IPS-18c (cell line): ENCODE measurements at regions not wholly inside any gene's neighbourhood (a gene's known extent, or its start where the extent isn't known, plus 50 kb on each side); places are given as distances from the start of the nearest gene placed in this dataset.

ENCODE experiments used
- H3K4me3 ChIP-seq: 2 replicates; pipeline ENCODE4 v1.7.0; 2013; ENCODE audit warnings: low read depth, mild to moderate bottlenecking, low read length, moderate library complexity; ENCODE audit not compliant: insufficient read depth
- H3K9me3 ChIP-seq: one replicate; pipeline ENCODE4 v1.6.1; 2013; ENCODE audit warnings: mild to moderate bottlenecking, low read length, moderate library complexity; ENCODE audit not compliant: control insufficient read depth, insufficient read depth

GRCh38 chr22:22342697-22343580 is 98.4 kb downstream of the VPREB1 start:
- H3K9me3 ChIP-seq, result no peaks in the 10 kb centered on the region
- H3K4me3 ChIP-seq, result no peak overlapping the region

GRCh38 chr22:22343581-22344296 is 99.2 kb downstream of the VPREB1 start:
- no peak overlapping the region for H3K4me3 ChIP-seq
- H3K9me3 ChIP-seq, result no peaks in the 10 kb centered on the region

- no peaks in the 10 kb centered on the region for H3K9me3 ChIP-seq
- H3K4me3 ChIP-seq, result no peak overlapping the region
These were observed 99.8 kb downstream of the VPREB1 start for GRCh38 chr22:22344430-22344829.

- Histone ChIP-seq H3K9me3 (no peaks in the 10 kb centered on the region), H3K4me3 (no peak overlapping the region)
These were observed 101.2 kb downstream of the VPREB1 start for GRCh38 chr22:22345781-22346180.

- no peak overlapping the region for H3K4me3 ChIP-seq
- H3K9me3 ChIP-seq, result no peaks in the 10 kb centered on the region
These were observed 102.0 kb downstream of the VPREB1 start for GRCh38 chr22:22346401-22347107.

- H3K9me3 ChIP-seq, result no peaks in the 10 kb centered on the region
These were observed 103.7 kb downstream of the VPREB1 start for GRCh38 chr22:22348127-22348814.

GRCh38 chr22:22348815-22349454 is 104.3 kb downstream of the VPREB1 start:
- no peaks in the 10 kb centered on the region for H3K9me3 ChIP-seq
- no peak overlapping the region for H3K4me3 ChIP-seq

More at GRCh38 chr22:22348127-22348814, 103.7 kb downstream of the VPREB1 start:
- H3K4me3 ChIP-seq, result no peak overlapping the region

GRCh38 chr22:22349455-22349836 is 104.9 kb downstream of the VPREB1 start:
- Histone ChIP-seq H3K9me3 (no peaks in the 10 kb centered on the region), H3K4me3 (no peak overlapping the region)

- H3K9me3 ChIP-seq, result no peaks in the 10 kb centered on the region
- no peak overlapping the region for H3K4me3 ChIP-seq
These were observed 106.8 kb downstream of the VPREB1 start for GRCh38 chr22:22351366-22351765.

GRCh38 chr22:22352371-22352999 is 107.9 kb downstream of the VPREB1 start:
- H3K4me3 ChIP-seq, result no peak overlapping the region

GRCh38 chr22:22355096-22355834 is 110.7 kb downstream of the VPREB1 start:
- H3K4me3 ChIP-seq, result no peak overlapping the region
- H3K9me3 ChIP-seq, result no peaks in the 10 kb centered on the region

More at GRCh38 chr22:22352371-22352999, 107.9 kb downstream of the VPREB1 start:
- no peaks in the 10 kb centered on the region for H3K9me3 ChIP-seq

- no peak overlapping the region for H3K4me3 ChIP-seq
- no peaks in the 10 kb centered on the region for H3K9me3 ChIP-seq
These were observed 112.7 kb downstream of the VPREB1 start for GRCh38 chr22:22357024-22357883.

GRCh38 chr22:22358152-22358551 is 113.6 kb downstream of the VPREB1 start:
- H3K9me3 ChIP-seq, result no peaks in the 10 kb centered on the region
- no peak overlapping the region for H3K4me3 ChIP-seq

GRCh38 chr22:22358686-22359085 is 114.1 kb downstream of the VPREB1 start:
- Histone ChIP-seq H3K4me3 (no peak overlapping the region), H3K9me3 (no peaks in the 10 kb centered on the region)

GRCh38 chr22:22359465-22359864 is 114.9 kb downstream of the VPREB1 start:
- H3K9me3 ChIP-seq, result no peaks in the 10 kb centered on the region
- H3K4me3 ChIP-seq, result no peak overlapping the region
